HL-60 (cell line): ENCODE measurements at regions not wholly inside any gene's neighbourhood (a gene's known extent, or its start where the extent isn't known, plus 50 kb on each side); places are given as distances from the start of the nearest gene placed in this dataset.

Experiments used
- CTCF ChIP-seq: IDR thresholded peaks from one replicate; pipeline ENCODE4 v1.5.1; 2011; ENCODE audit warnings: low read length, control low read depth, inconsistent platforms; ENCODE audit not compliant: insufficient read depth
- SPI1 ChIP-seq: IDR thresholded peaks from 2 replicates; pipeline ENCODE4 v1.6.1; 2012; ENCODE audit warnings: low read depth, mild to moderate bottlenecking, borderline replicate concordance
- TF ChIP-seq, protein P1 (sequence below): IDR thresholded peaks from 2 replicates; pipeline ENCODE4 v1.6.1; 2012; ENCODE audit warnings: low read depth; ENCODE audit not compliant: insufficient replicate concordance

GRCh38 chr2:6297238-6297637 lies 568.5 kb downstream of the CMPK2 start:
- TF ChIP-seq, protein P1, sequence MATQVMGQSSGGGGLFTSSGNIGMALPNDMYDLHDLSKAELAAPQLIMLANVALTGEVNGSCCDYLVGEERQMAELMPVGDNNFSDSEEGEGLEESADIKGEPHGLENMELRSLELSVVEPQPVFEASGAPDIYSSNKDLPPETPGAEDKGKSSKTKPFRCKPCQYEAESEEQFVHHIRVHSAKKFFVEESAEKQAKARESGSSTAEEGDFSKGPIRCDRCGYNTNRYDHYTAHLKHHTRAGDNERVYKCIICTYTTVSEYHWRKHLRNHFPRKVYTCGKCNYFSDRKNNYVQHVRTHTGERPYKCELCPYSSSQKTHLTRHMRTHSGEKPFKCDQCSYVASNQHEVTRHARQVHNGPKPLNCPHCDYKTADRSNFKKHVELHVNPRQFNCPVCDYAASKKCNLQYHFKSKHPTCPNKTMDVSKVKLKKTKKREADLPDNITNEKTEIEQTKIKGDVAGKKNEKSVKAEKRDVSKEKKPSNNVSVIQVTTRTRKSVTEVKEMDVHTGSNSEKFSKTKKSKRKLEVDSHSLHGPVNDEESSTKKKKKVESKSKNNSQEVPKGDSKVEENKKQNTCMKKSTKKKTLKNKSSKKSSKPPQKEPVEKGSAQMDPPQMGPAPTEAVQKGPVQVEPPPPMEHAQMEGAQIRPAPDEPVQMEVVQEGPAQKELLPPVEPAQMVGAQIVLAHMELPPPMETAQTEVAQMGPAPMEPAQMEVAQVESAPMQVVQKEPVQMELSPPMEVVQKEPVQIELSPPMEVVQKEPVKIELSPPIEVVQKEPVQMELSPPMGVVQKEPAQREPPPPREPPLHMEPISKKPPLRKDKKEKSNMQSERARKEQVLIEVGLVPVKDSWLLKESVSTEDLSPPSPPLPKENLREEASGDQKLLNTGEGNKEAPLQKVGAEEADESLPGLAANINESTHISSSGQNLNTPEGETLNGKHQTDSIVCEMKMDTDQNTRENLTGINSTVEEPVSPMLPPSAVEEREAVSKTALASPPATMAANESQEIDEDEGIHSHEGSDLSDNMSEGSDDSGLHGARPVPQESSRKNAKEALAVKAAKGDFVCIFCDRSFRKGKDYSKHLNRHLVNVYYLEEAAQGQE: no peak
- no peak for TF ChIP-seq CTCF
- TF ChIP-seq SPI1: no peak
